Sigmoid colon (tissue), 4 donors: ENCODE measurements at regions not wholly inside any gene's neighbourhood (a gene's known extent, or its start where the extent isn't known, plus 50 kb on each side); places are given as distances from the start of the nearest gene placed in this dataset.

Experiments used
- EP300 ChIP-seq, 4 donors: sonication (generic); formaldehyde crosslinking; IDR thresholded peaks; one replicate each; pipeline ENCODE4 v1.6.1; 2017; ENCODE audit warnings: antibody characterized with exemption in 4 of 4
- POLR2A ChIP-seq, 2 donors: fragments of 450-650 bp; IDR thresholded peaks; one replicate each; pipeline ENCODE4 v1.6.1; 2016; ENCODE audit warnings: antibody characterized with exemption in 2 of 2, mild to moderate bottlenecking in 2 of 2, moderate library complexity in 2 of 2
- POLR2AphosphoS5 ChIP-seq, 4 donors: sonication (generic); formaldehyde crosslinking; IDR thresholded peaks; one replicate each; pipeline ENCODE4 v1.6.1; 2017; ENCODE audit warnings: antibody characterized with exemption in 4 of 4
- TF ChIP-seq, protein P1 (sequence below), 4 experiments: fragments of 450-650 bp in 3 of 4; fragments of 200-600 bp in 1 of 4; IDR thresholded peaks; one replicate each; pipeline ENCODE4 v1.5.1; 2016 to 2019; ENCODE audit warnings: antibody characterized with exemption in 4 of 4, mild to moderate bottlenecking in 3 of 4, moderate library complexity in 2 of 4

GRCh38 chr4:85175190-85175589 is 208.7 kb upstream of the WDFY3 start:
- TF ChIP-seq POLR2A (IDR thresholded peaks at IDR 0.05) (no peak), POLR2AphosphoS5 (IDR thresholded peaks at IDR 0.05) (no peak), EP300 (IDR thresholded peaks at IDR 0.05) (no peak)
- TF ChIP-seq, protein P1, sequence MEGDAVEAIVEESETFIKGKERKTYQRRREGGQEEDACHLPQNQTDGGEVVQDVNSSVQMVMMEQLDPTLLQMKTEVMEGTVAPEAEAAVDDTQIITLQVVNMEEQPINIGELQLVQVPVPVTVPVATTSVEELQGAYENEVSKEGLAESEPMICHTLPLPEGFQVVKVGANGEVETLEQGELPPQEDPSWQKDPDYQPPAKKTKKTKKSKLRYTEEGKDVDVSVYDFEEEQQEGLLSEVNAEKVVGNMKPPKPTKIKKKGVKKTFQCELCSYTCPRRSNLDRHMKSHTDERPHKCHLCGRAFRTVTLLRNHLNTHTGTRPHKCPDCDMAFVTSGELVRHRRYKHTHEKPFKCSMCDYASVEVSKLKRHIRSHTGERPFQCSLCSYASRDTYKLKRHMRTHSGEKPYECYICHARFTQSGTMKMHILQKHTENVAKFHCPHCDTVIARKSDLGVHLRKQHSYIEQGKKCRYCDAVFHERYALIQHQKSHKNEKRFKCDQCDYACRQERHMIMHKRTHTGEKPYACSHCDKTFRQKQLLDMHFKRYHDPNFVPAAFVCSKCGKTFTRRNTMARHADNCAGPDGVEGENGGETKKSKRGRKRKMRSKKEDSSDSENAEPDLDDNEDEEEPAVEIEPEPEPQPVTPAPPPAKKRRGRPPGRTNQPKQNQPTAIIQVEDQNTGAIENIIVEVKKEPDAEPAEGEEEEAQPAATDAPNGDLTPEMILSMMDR (IDR thresholded peaks at IDR 0.05) = no peak
